BE2C (cell line): ENCODE measurements at regions not wholly inside any gene's neighbourhood (a gene's known extent, or its start where the extent isn't known, plus 50 kb on each side); places are given as distances from the start of the nearest gene placed in this dataset.
A peak's percentile ranks its signal among the peaks of the same experiment; 100 is the strongest.

Experiments used
- DNase-seq: peaks from one replicate; pipeline ENCODE4 v3.0.0-alpha.2; 2020
- H3K27me3 ChIP-seq: fragments of 250-450 bp; sonication (Bioruptor Pico); 2 replicates; pipeline ENCODE4 v1.5.1; 2020; ENCODE audit warnings: mild to moderate bottlenecking
- H3K36me3 ChIP-seq: fragments of 250-450 bp; sonication (Bioruptor Pico); 2 replicates; pipeline ENCODE4 v1.5.1; 2020; ENCODE audit warnings: mild to moderate bottlenecking
- H3K4me1 ChIP-seq: fragments of 250-450 bp; sonication (Bioruptor Pico); 2 replicates; pipeline ENCODE4 v1.5.1; 2020
- H3K4me3 ChIP-seq: 2 replicates; pipeline ENCODE4 v1.5.1; 2011; ENCODE audit warnings: low read depth, low read length
- H3K9me3 ChIP-seq: fragments of 250-450 bp; sonication (Bioruptor Pico); 2 replicates; pipeline ENCODE4 v1.5.1; 2020
- TF ChIP-seq, protein P1 (sequence below): IDR thresholded peaks from 2 replicates; pipeline ENCODE4 v1.5.1; 2012; ENCODE audit warnings: mild to moderate bottlenecking, low read depth, low read length

DNA sequence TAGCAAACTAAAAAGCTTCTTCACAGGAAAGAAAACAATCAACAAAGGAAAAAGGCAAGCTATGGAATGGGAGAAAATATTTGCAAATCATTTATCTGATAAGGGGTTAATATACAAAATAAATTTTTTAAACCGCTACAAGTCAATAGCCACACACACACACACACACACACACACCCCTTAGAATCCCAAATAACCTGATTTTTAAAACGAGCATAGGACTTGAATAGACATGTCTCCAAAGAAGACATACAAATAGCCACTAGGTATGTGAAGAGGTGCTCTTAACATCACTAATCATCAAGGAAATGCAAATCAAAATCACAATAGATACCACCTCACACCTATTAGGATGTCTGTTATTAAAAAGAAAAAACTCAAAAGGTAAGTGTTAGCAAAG is 187.7 kb downstream of the TRIM27 start:
- H3K4me3 ChIP-seq: no peak overlapping the region
- peaks cover 71% of the 10 kb centered on the region for H3K27me3 ChIP-seq
- TF ChIP-seq, protein P1, sequence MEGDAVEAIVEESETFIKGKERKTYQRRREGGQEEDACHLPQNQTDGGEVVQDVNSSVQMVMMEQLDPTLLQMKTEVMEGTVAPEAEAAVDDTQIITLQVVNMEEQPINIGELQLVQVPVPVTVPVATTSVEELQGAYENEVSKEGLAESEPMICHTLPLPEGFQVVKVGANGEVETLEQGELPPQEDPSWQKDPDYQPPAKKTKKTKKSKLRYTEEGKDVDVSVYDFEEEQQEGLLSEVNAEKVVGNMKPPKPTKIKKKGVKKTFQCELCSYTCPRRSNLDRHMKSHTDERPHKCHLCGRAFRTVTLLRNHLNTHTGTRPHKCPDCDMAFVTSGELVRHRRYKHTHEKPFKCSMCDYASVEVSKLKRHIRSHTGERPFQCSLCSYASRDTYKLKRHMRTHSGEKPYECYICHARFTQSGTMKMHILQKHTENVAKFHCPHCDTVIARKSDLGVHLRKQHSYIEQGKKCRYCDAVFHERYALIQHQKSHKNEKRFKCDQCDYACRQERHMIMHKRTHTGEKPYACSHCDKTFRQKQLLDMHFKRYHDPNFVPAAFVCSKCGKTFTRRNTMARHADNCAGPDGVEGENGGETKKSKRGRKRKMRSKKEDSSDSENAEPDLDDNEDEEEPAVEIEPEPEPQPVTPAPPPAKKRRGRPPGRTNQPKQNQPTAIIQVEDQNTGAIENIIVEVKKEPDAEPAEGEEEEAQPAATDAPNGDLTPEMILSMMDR: no peak

DNA sequence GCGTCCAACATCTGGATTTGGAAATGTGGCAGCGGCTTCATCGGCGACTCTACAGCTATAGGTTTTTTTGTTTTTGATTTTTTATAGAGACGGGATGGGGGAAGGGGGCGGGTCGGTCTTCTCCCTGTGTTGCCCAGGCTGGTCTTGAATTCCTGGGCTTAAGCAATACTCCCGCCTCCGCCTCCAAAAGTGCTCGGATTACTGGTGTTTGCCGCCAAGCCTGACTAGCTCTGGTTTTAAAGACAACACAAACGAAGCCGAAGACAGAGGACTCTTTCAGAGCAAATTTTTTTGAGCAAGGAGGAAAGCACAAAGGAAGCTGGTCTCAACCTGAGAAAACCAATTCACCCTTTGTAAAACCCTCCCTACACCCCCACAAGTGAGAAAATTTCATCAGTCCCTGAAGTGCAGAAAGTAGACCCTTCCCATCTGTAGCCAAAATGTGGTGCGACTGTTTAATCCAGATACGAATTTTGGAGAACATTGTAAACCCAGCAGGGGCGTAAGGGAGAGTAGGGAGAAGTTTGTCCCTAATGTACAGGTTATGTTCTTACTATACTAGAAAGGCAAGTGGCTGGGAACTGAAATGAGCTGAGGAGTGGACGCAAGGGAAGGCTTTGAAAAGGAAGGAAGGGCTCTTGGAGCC is 185.9 kb downstream of the TRIM27 start:
- Histone ChIP-seq H3K4me1 (no peaks in the 10 kb centered on the region), H3K4me3 (peak overlapping the region; percentile 13), H3K27me3 (peaks cover 54% of the 10 kb centered on the region), H3K9me3 (no peaks in the 10 kb centered on the region), H3K36me3 (no peaks in the 10 kb centered on the region)
- DNase-seq: no peak
- TF ChIP-seq, protein P1: no peak

More for the DNA sequence above, 187.7 kb downstream of the TRIM27 start:
- DNase-seq: no peak
- H3K9me3 ChIP-seq: no peaks in the 10 kb centered on the region
- H3K36me3 ChIP-seq: no peaks in the 10 kb centered on the region
- H3K4me1 ChIP-seq: no peaks in the 10 kb centered on the region

DNA sequence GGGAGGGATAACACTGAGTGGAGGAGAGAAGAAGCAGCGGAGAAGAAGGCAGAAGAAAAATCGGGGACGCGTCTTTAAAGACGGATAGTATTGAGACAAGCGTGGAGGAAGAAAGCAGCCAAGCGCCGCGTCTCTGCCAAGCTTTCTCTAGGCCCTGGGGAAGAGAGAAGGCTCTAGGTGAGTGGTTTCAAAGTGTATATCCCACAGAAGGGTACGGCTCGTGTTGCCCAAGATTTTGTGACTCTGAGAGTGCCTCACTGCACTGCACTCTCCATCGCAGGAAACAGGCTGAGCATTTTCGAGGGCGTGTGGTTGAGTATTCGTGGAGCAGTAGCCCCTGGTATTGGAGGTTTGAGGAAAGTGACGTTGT is 185.4 kb downstream of the TRIM27 start:
- Histone ChIP-seq H3K27me3 (peaks cover 52% of the 10 kb centered on the region), H3K4me3 (peak overlapping the region; percentile 13), H3K36me3 (no peaks in the 10 kb centered on the region), H3K4me1 (no peaks in the 10 kb centered on the region), H3K9me3 (no peaks in the 10 kb centered on the region)
- TF ChIP-seq, protein P1: no peak
- DNase-seq: no peak

DNA sequence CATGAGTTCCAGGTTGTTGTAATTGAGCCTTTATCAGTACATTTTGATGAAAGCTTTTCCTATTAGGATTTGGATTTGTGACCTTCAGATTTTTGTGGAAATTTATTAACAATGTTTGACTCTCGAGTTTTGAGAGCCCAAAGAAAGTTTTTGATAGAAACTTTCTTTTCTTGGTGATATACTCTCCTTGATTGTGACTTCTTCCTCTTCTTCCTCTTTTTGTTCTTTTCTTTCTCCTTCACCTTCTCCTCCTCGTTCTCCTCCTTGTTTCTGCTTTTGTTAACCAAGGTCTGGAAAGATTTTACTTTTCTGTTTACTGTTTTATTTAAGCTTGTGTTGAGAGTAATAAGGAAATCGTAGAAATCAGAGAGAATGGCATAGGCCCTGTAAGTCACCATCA is 182.4 kb downstream of the TRIM27 start:
- TF ChIP-seq, protein P1: no peak
- peaks cover 53% of the 10 kb centered on the region for H3K27me3 ChIP-seq
- H3K4me3 ChIP-seq: no peak overlapping the region
- no peaks in the 10 kb centered on the region for H3K4me1 ChIP-seq
- no peaks in the 10 kb centered on the region for H3K9me3 ChIP-seq
- DNase-seq: no peak
- H3K36me3 ChIP-seq: no peaks in the 10 kb centered on the region

DNA sequence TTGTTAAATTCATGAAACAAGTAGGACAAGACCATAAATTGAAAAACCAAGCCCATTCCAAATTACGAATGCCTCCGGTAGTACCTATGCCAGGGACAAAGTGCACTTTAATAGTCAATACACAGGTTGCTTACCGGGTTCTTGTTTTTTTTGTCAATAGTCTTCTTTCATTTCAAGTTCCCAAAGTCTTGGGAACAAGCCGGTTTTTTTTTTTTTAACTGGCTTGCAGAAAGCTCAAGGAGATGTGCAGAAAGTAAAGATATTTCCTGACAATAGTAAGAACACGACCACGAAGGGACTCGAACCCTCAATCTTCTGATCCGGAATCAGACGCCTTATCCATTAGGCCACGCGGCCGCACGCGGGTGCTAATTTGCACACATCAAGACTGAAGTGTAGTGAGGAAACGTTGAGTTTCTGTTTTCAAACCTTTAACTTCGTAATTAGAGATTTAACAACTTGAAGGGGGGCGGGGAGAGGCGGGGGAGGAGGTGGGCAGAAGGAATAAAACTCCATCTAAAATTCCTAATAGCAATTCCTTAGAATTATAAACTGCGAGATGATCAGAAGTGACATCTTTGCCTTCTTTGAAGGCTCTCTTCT is 181.0 kb downstream of the TRIM27 start:
- Histone ChIP-seq H3K4me3 (peak overlapping the region; percentile 43), H3K9me3 (no peaks in the 10 kb centered on the region), H3K4me1 (no peaks in the 10 kb centered on the region), H3K27me3 (peaks cover 42% of the 10 kb centered on the region), H3K36me3 (no peaks in the 10 kb centered on the region)
- DNase-seq: peak; percentile 59
- TF ChIP-seq, protein P1: no peak

DNA sequence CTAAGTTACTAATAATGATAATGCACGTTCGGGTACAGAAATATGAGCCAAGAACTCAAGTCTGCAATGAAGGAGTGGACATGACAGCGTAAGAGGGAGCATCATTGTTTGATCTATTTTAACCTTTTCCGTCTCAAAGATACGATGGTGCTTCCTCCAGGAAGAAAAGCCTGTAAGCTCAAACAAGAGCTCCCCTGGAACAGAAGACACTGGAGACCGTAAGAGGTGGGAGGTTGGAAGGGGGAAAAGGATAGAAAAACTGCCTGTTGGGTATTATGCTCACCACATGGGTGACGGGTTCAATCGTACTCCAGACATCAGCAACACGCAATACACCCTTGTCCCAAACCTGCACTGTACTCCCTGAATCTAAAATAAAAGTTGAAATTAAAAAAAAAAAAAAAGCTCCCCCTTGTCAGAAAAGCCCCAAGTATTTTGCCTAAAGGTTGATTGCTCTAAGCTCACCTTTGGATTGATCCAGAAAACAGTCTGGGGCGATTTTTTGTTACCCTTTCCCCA is 180.5 kb downstream of the TRIM27 start:
- no peaks in the 10 kb centered on the region for H3K4me1 ChIP-seq
- no peak for DNase-seq
- TF ChIP-seq, protein P1: no peak
- H3K27me3 ChIP-seq: peaks cover 36% of the 10 kb centered on the region
- no peaks in the 10 kb centered on the region for H3K9me3 ChIP-seq
- no peaks in the 10 kb centered on the region for H3K36me3 ChIP-seq
- peak overlapping the region; percentile 43 for H3K4me3 ChIP-seq
